ENCODE measurements at regions not wholly inside any gene's neighbourhood (a gene's known extent, or its start where the extent isn't known, plus 50 kb on each side); places are given as distances from the start of the nearest gene placed in this dataset.

GRCh38 chr3:180319461-180319860 is 282.5 kb upstream of the TTC14 start:
- Histone ChIP-seq H3K36me3 (no peaks in the 10 kb centered on the region), H3K4me3 (no peak overlapping the region), H3K9me3 (no peaks in the 10 kb centered on the region), H3K27me3 (no peaks in the 10 kb centered on the region), H3K27ac (no peak overlapping the region), H3K4me1 (no peaks in the 10 kb centered on the region)
- DNase-seq (ENCODE audit: low spot score in 2 of 2) = no peak
- TF ChIP-seq POLR2AphosphoS5 (IDR thresholded peaks at IDR 0.05) (no peak), CTCF (IDR thresholded peaks at IDR 0.05) (no peak), POLR2A (IDR thresholded peaks at IDR 0.05) (no peak), EP300 (IDR thresholded peaks at IDR 0.05) (no peak)
- WGBS = 92% methylated on average over 2 of the region's 2 CpGs

- no peaks in the 10 kb centered on the region for H3K9me3 ChIP-seq
- TF ChIP-seq POLR2AphosphoS5 (IDR thresholded peaks at IDR 0.05) = no peak
- TF ChIP-seq CTCF (IDR thresholded peaks at IDR 0.05) = no peak
- no peak for TF ChIP-seq POLR2A (IDR thresholded peaks at IDR 0.05)
- no peak for TF ChIP-seq EP300 (IDR thresholded peaks at IDR 0.05)
- no peak overlapping the region for H3K4me3 ChIP-seq
- no peak overlapping the region for H3K27ac ChIP-seq
- H3K4me1 ChIP-seq = no peaks in the 10 kb centered on the region
- no peaks in the 10 kb centered on the region for H3K27me3 ChIP-seq
- no peak for DNase-seq (ENCODE audit: low spot score in 2 of 2)
- 84% methylated on average over 4 of the region's 4 CpGs for WGBS
- no peaks in the 10 kb centered on the region for H3K36me3 ChIP-seq
Measured at GRCh38 chr3:180320631-180321030, 281.3 kb upstream of the TTC14 start.

GRCh38 chr3:180321534-180321933 is 280.4 kb upstream of the TTC14 start:
- no peaks in the 10 kb centered on the region for H3K9me3 ChIP-seq
- no peaks in the 10 kb centered on the region for H3K36me3 ChIP-seq
- DNase-seq (ENCODE audit: low spot score in 2 of 2) = no peak
- H3K4me3 ChIP-seq = no peak overlapping the region
- TF ChIP-seq EP300 (IDR thresholded peaks at IDR 0.05) (no peak), POLR2AphosphoS5 (IDR thresholded peaks at IDR 0.05) (no peak), POLR2A (IDR thresholded peaks at IDR 0.05) (no peak), CTCF (IDR thresholded peaks at IDR 0.05) (no peak)
- no peak overlapping the region for H3K27ac ChIP-seq
- H3K4me1 ChIP-seq = no peaks in the 10 kb centered on the region
- no peaks in the 10 kb centered on the region for H3K27me3 ChIP-seq

- Histone ChIP-seq H3K27ac (no peak overlapping the region), H3K4me3 (no peak overlapping the region), H3K27me3 (no peaks in the 10 kb centered on the region), H3K9me3 (no peaks in the 10 kb centered on the region), H3K36me3 (no peaks in the 10 kb centered on the region), H3K4me1 (no peaks in the 10 kb centered on the region)
- 89% methylated on average over 12 of the region's 12 CpGs for WGBS
- DNase-seq (ENCODE audit: low spot score in 2 of 2) = no peak
- no peak for TF ChIP-seq POLR2AphosphoS5 (IDR thresholded peaks at IDR 0.05)
- TF ChIP-seq POLR2A (IDR thresholded peaks at IDR 0.05) = no peak
- TF ChIP-seq EP300 (IDR thresholded peaks at IDR 0.05) = no peak
- no peak for TF ChIP-seq CTCF (IDR thresholded peaks at IDR 0.05)
Measured at GRCh38 chr3:180322829-180323228, 279.1 kb upstream of the TTC14 start.

- Histone ChIP-seq H3K36me3 (no peaks in the 10 kb centered on the region), H3K4me3 (no peak overlapping the region), H3K27ac (no peak overlapping the region), H3K9me3 (no peaks in the 10 kb centered on the region), H3K4me1 (no peaks in the 10 kb centered on the region), H3K27me3 (no peaks in the 10 kb centered on the region)
- DNase-seq (ENCODE audit: low spot score in 2 of 2) = no peak
- 88% methylated on average over 19 of the region's 19 CpGs for WGBS
- TF ChIP-seq POLR2A (IDR thresholded peaks at IDR 0.05) = no peak
- no peak for TF ChIP-seq CTCF (IDR thresholded peaks at IDR 0.05)
- no peak for TF ChIP-seq POLR2AphosphoS5 (IDR thresholded peaks at IDR 0.05)
- TF ChIP-seq EP300 (IDR thresholded peaks at IDR 0.05) = no peak
Measured at GRCh38 chr3:180324791-180325190, 277.2 kb upstream of the TTC14 start.

Data from suprapubic skin (tissue), 4 donors.